Astrocyte (in vitro differentiated cells and primary cell): ENCODE measurements at regions not wholly inside any gene's neighbourhood (a gene's known extent, or its start where the extent isn't known, plus 50 kb on each side); places are given as distances from the start of the nearest gene placed in this dataset.

Experiments
- DNase-seq: peaks from one replicate; pipeline ENCODE4 v3.0.0-alpha.2; 2010; ENCODE audit warnings: low read depth
- FAIRE-seq: peaks from 2 replicates; lab custom pipeline; 2011; peaks lifted over from hg19 to GRCh38; lab: Jason Lieb, UNC
- H2AFZ ChIP-seq: 2 replicates; pipeline ENCODE4 v1.6.0; 2012; ENCODE audit warnings: low read depth, low read length, inconsistent platforms
- H3K27ac ChIP-seq: 2 replicates; pipeline ENCODE4 v1.5.1; 2011; ENCODE audit warnings: low read depth, low read length, inconsistent platforms
- H3K27me3 ChIP-seq: 2 replicates; pipeline ENCODE4 v1.6.0; 2011; ENCODE audit warnings: low read length, inconsistent platforms; ENCODE audit not compliant: insufficient read depth
- H3K36me3 ChIP-seq: 2 replicates; pipeline ENCODE4 v1.5.1; 2011; ENCODE audit warnings: low read length, inconsistent platforms; ENCODE audit not compliant: insufficient read depth
- H3K4me1 ChIP-seq: 2 replicates; pipeline ENCODE4 v1.5.1; 2011; ENCODE audit warnings: low read length, inconsistent platforms; ENCODE audit not compliant: insufficient read depth
- H3K4me2 ChIP-seq: 2 replicates; pipeline ENCODE4 v1.6.0; 2012; ENCODE audit warnings: low read length, inconsistent platforms
- H3K4me3 ChIP-seq: 2 replicates; pipeline ENCODE4 v1.5.1; 2011; ENCODE audit warnings: low read depth, mild to moderate bottlenecking, low read length, inconsistent platforms; ENCODE audit not compliant: insufficient read depth
- H3K79me2 ChIP-seq: 2 replicates; pipeline ENCODE4 v1.6.0; 2012; ENCODE audit warnings: mild to moderate bottlenecking, low read length, inconsistent platforms; ENCODE audit not compliant: insufficient read depth
- H3K9ac ChIP-seq: 2 replicates; pipeline ENCODE4 v1.6.0; 2012; ENCODE audit warnings: mild to moderate bottlenecking, low read length, inconsistent platforms
- H3K9me3 ChIP-seq: 2 replicates; pipeline ENCODE4 v1.5.1; 2012; ENCODE audit warnings: low read depth, mild to moderate bottlenecking, low read length, inconsistent platforms; ENCODE audit not compliant: insufficient read depth
- H4K20me1 ChIP-seq: 2 replicates; pipeline ENCODE4 v1.6.0; 2012; ENCODE audit warnings: low read length, inconsistent platforms; ENCODE audit not compliant: insufficient read depth
- H3K27ac Mint-ChIP-seq: one replicate; pipeline ENCODE4 v1.8.0; 2021; ENCODE audit warnings: mild to moderate bottlenecking, mixed read lengths; ENCODE audit not compliant: unreplicated experiment
- H3K27me3 Mint-ChIP-seq: one replicate; pipeline ENCODE4 v1.8.0; 2021; ENCODE audit warnings: low read depth, mixed read lengths; ENCODE audit not compliant: unreplicated experiment
- H3K36me3 Mint-ChIP-seq: one replicate; pipeline ENCODE4 v1.8.0; 2021; ENCODE audit warnings: low read depth, mixed read lengths; ENCODE audit not compliant: unreplicated experiment
- H3K4me1 Mint-ChIP-seq: one replicate; pipeline ENCODE4 v1.8.0; 2021; ENCODE audit warnings: low read depth, mixed read lengths; ENCODE audit not compliant: unreplicated experiment
- H3K4me3 Mint-ChIP-seq: one replicate; pipeline ENCODE4 v1.8.0; 2021; ENCODE audit warnings: mild to moderate bottlenecking, moderate library complexity, mixed read lengths; ENCODE audit not compliant: unreplicated experiment
- H3K9me3 Mint-ChIP-seq: one replicate; pipeline ENCODE4 v1.8.0; 2021; ENCODE audit warnings: mild to moderate bottlenecking, mixed read lengths; ENCODE audit not compliant: unreplicated experiment
- CTCF ChIP-seq: IDR thresholded peaks from 2 replicates; pipeline ENCODE4 v1.5.1; 2011; ENCODE audit warnings: low read depth, mild to moderate bottlenecking, inconsistent platforms, low read length, moderate library complexity; ENCODE audit not compliant: insufficient read depth
- EZH2 ChIP-seq: IDR thresholded peaks from 2 replicates; pipeline ENCODE4 v1.6.1; 2012; ENCODE audit warnings: mild to moderate bottlenecking, low read length, inconsistent platforms; ENCODE audit not compliant: insufficient read depth

DNA sequence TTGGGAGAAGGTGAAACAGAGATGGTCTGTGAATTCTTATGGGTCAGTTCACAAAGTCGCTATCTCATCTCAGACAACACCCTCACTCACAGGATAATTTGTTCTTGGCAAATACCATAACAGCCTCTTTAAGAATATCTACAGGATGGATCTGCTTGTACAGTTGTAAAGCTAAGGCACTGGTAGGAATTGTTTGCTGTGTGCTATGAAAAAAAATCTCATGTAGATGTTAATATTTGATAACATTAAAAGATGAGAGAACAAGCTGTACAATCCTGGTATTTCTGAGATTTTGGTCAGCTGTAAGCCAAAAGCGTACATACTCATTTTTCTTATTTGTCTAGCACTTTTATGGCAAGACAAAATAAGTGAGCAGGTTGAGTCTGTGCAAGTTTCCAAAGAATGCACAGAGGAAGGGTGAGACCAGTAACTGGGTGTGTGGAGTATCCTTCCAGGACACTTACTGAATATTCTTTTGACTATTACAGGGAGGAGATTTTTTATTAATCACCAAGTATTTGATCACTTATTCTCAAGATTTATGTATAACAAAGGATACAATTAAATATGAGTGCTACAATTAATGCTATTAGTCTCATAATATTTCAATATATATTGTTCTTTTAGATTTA, 814.5 kb upstream of the MIR17HG start:
- Mint-ChIP-seq H3K27ac (no peak overlapping the region), H3K36me3 (no peaks in the 10 kb centered on the region)
- no peak overlapping the region for H3K9ac ChIP-seq

GRCh38 chr13:90533866-90534265, 813.6 kb upstream of the MIR17HG start:
- TF ChIP-seq CTCF (no peak), EZH2 (no peak)
- no peaks in the 10 kb centered on the region for H3K79me2 ChIP-seq
- no peak overlapping the region for H3K4me3 Mint-ChIP-seq

More for the DNA sequence above, 814.5 kb upstream of the MIR17HG start:
- Mint-ChIP-seq H3K4me3 (no peak overlapping the region), H3K4me1 (no peaks in the 10 kb centered on the region), H3K9me3 (no peaks in the 10 kb centered on the region), H3K27me3 (no peaks in the 10 kb centered on the region)
- H3K27me3 ChIP-seq: no peaks in the 10 kb centered on the region
- no peak overlapping the region for H3K4me2 ChIP-seq
- H2AFZ ChIP-seq: no peak overlapping the region
- H3K27ac ChIP-seq: no peak overlapping the region
- no peak for DNase-seq
- H3K9me3 ChIP-seq: no peaks in the 10 kb centered on the region
- TF ChIP-seq EZH2 (no peak), CTCF (no peak)
- H3K4me1 ChIP-seq: no peaks in the 10 kb centered on the region
- no peaks in the 10 kb centered on the region for H4K20me1 ChIP-seq
- no peak for FAIRE-seq
- no peaks in the 10 kb centered on the region for H3K79me2 ChIP-seq
- no peak overlapping the region for H3K4me3 ChIP-seq
- H3K36me3 ChIP-seq: no peaks in the 10 kb centered on the region

GRCh38 chr13:90534617-90535370, 812.7 kb upstream of the MIR17HG start:
- Histone ChIP-seq H3K36me3 (no peaks in the 10 kb centered on the region), H3K4me2 (no peak overlapping the region)

More at GRCh38 chr13:90533866-90534265, 813.6 kb upstream of the MIR17HG start:
- Histone ChIP-seq H3K9me3 (no peaks in the 10 kb centered on the region), H3K4me3 (no peak overlapping the region), H3K4me1 (no peaks in the 10 kb centered on the region), H3K9ac (no peak overlapping the region), H3K27me3 (no peaks in the 10 kb centered on the region), H3K4me2 (no peak overlapping the region), H3K36me3 (no peaks in the 10 kb centered on the region), H3K27ac (no peak overlapping the region), H4K20me1 (no peaks in the 10 kb centered on the region), H2AFZ (no peak overlapping the region)
- Mint-ChIP-seq H3K36me3 (no peaks in the 10 kb centered on the region), H3K9me3 (no peaks in the 10 kb centered on the region), H3K4me1 (no peaks in the 10 kb centered on the region), H3K27me3 (no peaks in the 10 kb centered on the region), H3K27ac (no peak overlapping the region)
- FAIRE-seq: no peak
- DNase-seq: no peak

More at GRCh38 chr13:90534617-90535370, 812.7 kb upstream of the MIR17HG start:
- Mint-ChIP-seq H3K36me3 (no peaks in the 10 kb centered on the region), H3K27me3 (no peaks in the 10 kb centered on the region), H3K27ac (no peak overlapping the region), H3K9me3 (no peaks in the 10 kb centered on the region), H3K4me3 (no peak overlapping the region), H3K4me1 (no peaks in the 10 kb centered on the region)
- Histone ChIP-seq H3K27ac (no peak overlapping the region), H3K9ac (no peak overlapping the region), H3K9me3 (no peaks in the 10 kb centered on the region), H3K27me3 (no peaks in the 10 kb centered on the region), H3K4me3 (no peak overlapping the region), H2AFZ (no peak overlapping the region), H3K4me1 (no peaks in the 10 kb centered on the region), H4K20me1 (no peaks in the 10 kb centered on the region), H3K79me2 (no peaks in the 10 kb centered on the region)
- FAIRE-seq (no peak), DNase-seq (no peak)
- no peak for TF ChIP-seq CTCF
- no peak for TF ChIP-seq EZH2
